ENCODE measurements at regions not wholly inside any gene's neighbourhood (a gene's known extent, or its start where the extent isn't known, plus 50 kb on each side); places are given as distances from the start of the nearest gene placed in this dataset.

DNA sequence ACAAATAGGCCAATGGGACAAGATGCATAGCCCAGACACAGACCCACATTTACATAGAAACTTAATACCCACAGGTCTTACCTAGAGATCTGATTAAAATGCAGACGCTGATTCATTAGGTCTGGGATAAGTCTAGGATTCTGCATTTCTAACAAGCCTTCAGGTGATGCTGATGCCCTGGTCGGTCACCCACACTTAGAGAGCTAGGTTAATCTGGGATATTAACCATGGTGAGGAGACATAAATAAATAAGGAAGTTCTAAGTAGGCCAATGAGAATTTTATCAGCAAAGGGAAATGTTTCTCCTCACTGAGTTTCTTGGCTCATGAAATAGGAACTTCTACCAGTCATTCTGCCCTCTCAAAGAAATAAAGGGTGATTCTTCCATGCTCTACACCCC lies 120.1 kb downstream of the BMP4 start:
- TF ChIP-seq, protein P1, sequence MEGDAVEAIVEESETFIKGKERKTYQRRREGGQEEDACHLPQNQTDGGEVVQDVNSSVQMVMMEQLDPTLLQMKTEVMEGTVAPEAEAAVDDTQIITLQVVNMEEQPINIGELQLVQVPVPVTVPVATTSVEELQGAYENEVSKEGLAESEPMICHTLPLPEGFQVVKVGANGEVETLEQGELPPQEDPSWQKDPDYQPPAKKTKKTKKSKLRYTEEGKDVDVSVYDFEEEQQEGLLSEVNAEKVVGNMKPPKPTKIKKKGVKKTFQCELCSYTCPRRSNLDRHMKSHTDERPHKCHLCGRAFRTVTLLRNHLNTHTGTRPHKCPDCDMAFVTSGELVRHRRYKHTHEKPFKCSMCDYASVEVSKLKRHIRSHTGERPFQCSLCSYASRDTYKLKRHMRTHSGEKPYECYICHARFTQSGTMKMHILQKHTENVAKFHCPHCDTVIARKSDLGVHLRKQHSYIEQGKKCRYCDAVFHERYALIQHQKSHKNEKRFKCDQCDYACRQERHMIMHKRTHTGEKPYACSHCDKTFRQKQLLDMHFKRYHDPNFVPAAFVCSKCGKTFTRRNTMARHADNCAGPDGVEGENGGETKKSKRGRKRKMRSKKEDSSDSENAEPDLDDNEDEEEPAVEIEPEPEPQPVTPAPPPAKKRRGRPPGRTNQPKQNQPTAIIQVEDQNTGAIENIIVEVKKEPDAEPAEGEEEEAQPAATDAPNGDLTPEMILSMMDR (IDR thresholded peaks at IDR 0.05; ENCODE audit: control extremely low read depth in 1 of 3, insufficient read depth in 1 of 3, low read depth in 1 of 3, low read length in 3 of 3), result no peak
- TF ChIP-seq EZH2 (IDR thresholded peaks at IDR 0.05; ENCODE audit: low read depth, low read length, severe bottlenecking) (no peak), MAFK (IDR thresholded peaks at IDR 0.05; ENCODE audit: low read depth, low read length) (no peak), POLR2A (IDR thresholded peaks at IDR 0.05; ENCODE audit: control extremely low read depth in 1 of 2, low read depth in 2 of 2, low read length in 2 of 2) (no peak), RAD21 (IDR thresholded peaks at IDR 0.05 in 1 of 2, conservative IDR thresholded peaks at IDR 0.05 in 1 of 2; ENCODE audit: low read depth in 2 of 2, low read length in 2 of 2) (no peak), JUN (IDR thresholded peaks at IDR 0.05; ENCODE audit: low read depth, low read length) (no peak), SIRT6 (IDR thresholded peaks at IDR 0.05; ENCODE audit: low read length) (no peak), POU5F1 (IDR thresholded peaks at IDR 0.05; ENCODE audit: low read depth, low read length) (no peak), SIN3A (conservative IDR thresholded peaks at IDR 0.05 in 1 of 2, IDR thresholded peaks at IDR 0.05 in 1 of 2; ENCODE audit: low read depth in 1 of 2, low read length in 2 of 2) (no peak), EP300 (IDR thresholded peaks at IDR 0.05; ENCODE audit: borderline replicate concordance in 1 of 2, low read depth in 2 of 2, low read length in 2 of 2) (no peak), SP4 (IDR thresholded peaks at IDR 0.05; ENCODE audit: low read length) (no peak), POLR2AphosphoS5 (IDR thresholded peaks at IDR 0.05; ENCODE audit: low read depth, low read length) (no peak)
- TF ChIP-seq, protein P2, sequence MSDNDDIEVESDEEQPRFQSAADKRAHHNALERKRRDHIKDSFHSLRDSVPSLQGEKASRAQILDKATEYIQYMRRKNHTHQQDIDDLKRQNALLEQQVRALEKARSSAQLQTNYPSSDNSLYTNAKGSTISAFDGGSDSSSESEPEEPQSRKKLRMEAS (IDR thresholded peaks at IDR 0.05), result no peak
- TF ChIP-seq, protein P3, sequence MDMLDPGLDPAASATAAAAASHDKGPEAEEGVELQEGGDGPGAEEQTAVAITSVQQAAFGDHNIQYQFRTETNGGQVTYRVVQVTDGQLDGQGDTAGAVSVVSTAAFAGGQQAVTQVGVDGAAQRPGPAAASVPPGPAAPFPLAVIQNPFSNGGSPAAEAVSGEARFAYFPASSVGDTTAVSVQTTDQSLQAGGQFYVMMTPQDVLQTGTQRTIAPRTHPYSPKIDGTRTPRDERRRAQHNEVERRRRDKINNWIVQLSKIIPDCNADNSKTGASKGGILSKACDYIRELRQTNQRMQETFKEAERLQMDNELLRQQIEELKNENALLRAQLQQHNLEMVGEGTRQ (IDR thresholded peaks at IDR 0.05; ENCODE audit: low read length), result no peak

Data from H1 (cell line).